NCI-H187 treated with DMSO at 0.1 percent for 48 hours (cell line): ENCODE measurements at regions not wholly inside any gene's neighbourhood (a gene's known extent, or its start where the extent isn't known, plus 50 kb on each side); places are given as distances from the start of the nearest gene placed in this dataset.
"Not testable (repeated sequence)": the region's sequence is repeated elsewhere in the genome, so short reads cannot be mapped to it uniquely, and the experiment has no call there.

ENCODE experiments used
- DNase-seq: peaks from one replicate; lab custom pipeline; 2025; lab: John Stamatoyannopoulos, UW

GRCh38 chr5:93682471-93683404 lies 58.7 kb downstream of the POU5F2 start:
- not testable (repeated sequence) for DNase-seq

GRCh38 chr5:93681432-93681831 lies 60.0 kb downstream of the POU5F2 start:
- no peak for DNase-seq

- DNase-seq = peak; percentile 65
These were observed 64.0 kb downstream of the POU5F2 start for GRCh38 chr5:93677359-93677891.

- no peak for DNase-seq
These were observed 64.7 kb downstream of the POU5F2 start for GRCh38 chr5:93676704-93677103.

GRCh38 chr5:93675460-93676450 lies 65.6 kb downstream of the POU5F2 start:
- no peak for DNase-seq

- DNase-seq = no peak
These were observed 66.4 kb downstream of the POU5F2 start for GRCh38 chr5:93674866-93675459.

GRCh38 chr5:93674138-93674537 lies 67.3 kb downstream of the POU5F2 start:
- no peak for DNase-seq

- no peak for DNase-seq
These were observed 68.0 kb downstream of the POU5F2 start for GRCh38 chr5:93673316-93673954.

- DNase-seq = no peak
These were observed 75.8 kb downstream of the POU5F2 start for GRCh38 chr5:93665648-93666047.

GRCh38 chr5:93660677-93661076 lies 77.7 kb downstream of the NR2F1 start:
- DNase-seq = no peak

GRCh38 chr5:93658044-93658443 lies 75.0 kb downstream of the NR2F1 start:
- DNase-seq = no peak

- DNase-seq = no peak
These were observed 71.7 kb downstream of the NR2F1 start for GRCh38 chr5:93654676-93655075.

- DNase-seq = no peak
These were observed 70.7 kb downstream of the NR2F1 start for GRCh38 chr5:93653716-93654115.

GRCh38 chr5:93649234-93649900 lies 66.3 kb downstream of the NR2F1 start:
- no peak for DNase-seq

GRCh38 chr5:93644760-93645159 lies 61.7 kb downstream of the NR2F1 start:
- no peak for DNase-seq
